CD14-positive monocyte (primary cell): ENCODE measurements at regions not wholly inside any gene's neighbourhood (a gene's known extent, or its start where the extent isn't known, plus 50 kb on each side); places are given as distances from the start of the nearest gene placed in this dataset.
"Not testable (repeated sequence)": the region's sequence is repeated elsewhere in the genome, so short reads cannot be mapped to it uniquely, and the experiment has no call there.

ENCODE experiments used
- DNase-seq, 3 donors: peaks; one replicate each; pipeline ENCODE4 v3.0.0-alpha.2; 2011 to 2022
- H2AFZ ChIP-seq: 2 replicates; pipeline ENCODE4 v1.6.0; 2012; ENCODE audit warnings: mild to moderate bottlenecking, low read depth, low read length, inconsistent platforms; ENCODE audit not compliant: insufficient read depth, poor library complexity, severe bottlenecking
- H3K27ac ChIP-seq, 2 donors: 1 replicate in 1 of 2; 2 replicates in 1 of 2; pipeline ENCODE4 v1.5.1; 2012 to 2013; ENCODE audit warnings: low read length in 2 of 2, control low read depth in 1 of 2, inconsistent platforms in 1 of 2, low read depth in 1 of 2, mild to moderate bottlenecking in 1 of 2
- H3K27me3 ChIP-seq, 2 donors: one replicate each; pipeline versions ENCODE4 v1.6.0 to v1.6.1; 2011 to 2013; ENCODE audit warnings: low read length in 2 of 2; ENCODE audit not compliant: control insufficient read depth in 2 of 2, insufficient read depth in 2 of 2
- H3K36me3 ChIP-seq, 2 donors: replicated peaks in 1 of 2; 1 replicate in 1 of 2; 2 replicates in 1 of 2; pipeline versions ENCODE4 v1.5.1 to v1.6.1; 2012 to 2013; ENCODE audit warnings: low read length in 2 of 2, control low read depth in 1 of 2, inconsistent platforms in 1 of 2, mild to moderate bottlenecking in 1 of 2; ENCODE audit not compliant: insufficient read depth in 2 of 2, control insufficient read depth in 1 of 2
- H3K4me1 ChIP-seq, 2 donors: 1 replicate in 1 of 2; 2 replicates in 1 of 2; pipeline versions ENCODE4 v1.5.1 to v1.6.1; 2012 to 2013; ENCODE audit warnings: low read length in 2 of 2, control low read depth in 1 of 2, inconsistent platforms in 1 of 2, mild to moderate bottlenecking in 1 of 2, moderate library complexity in 1 of 2; ENCODE audit not compliant: insufficient read depth in 2 of 2, control insufficient read depth in 1 of 2
- H3K4me2 ChIP-seq: replicated peaks from 2 replicates; pipeline ENCODE3; 2012; ENCODE audit warnings: low read length, moderate library complexity, mild to moderate bottlenecking; ENCODE audit not compliant: poor library complexity, severe bottlenecking; ENCODE audit errors: extremely low read depth
- H3K4me3 ChIP-seq, 3 experiments: fragments of 200-600 bp in 1 of 3; sonication (generic) in 1 of 3; replicated peaks in 1 of 3; 1 replicate in 2 of 3; 2 replicates in 1 of 3; pipeline ENCODE4 v1.5.1; 2011 to 2013; ENCODE audit warnings: low read length in 3 of 3, mild to moderate bottlenecking in 3 of 3, control low read depth in 2 of 3, low read depth in 2 of 3, inconsistent platforms in 1 of 3, moderate library complexity in 1 of 3
- H3K79me2 ChIP-seq: 2 replicates; pipeline ENCODE4 v1.6.0; 2012; ENCODE audit warnings: mild to moderate bottlenecking, control low read depth, inconsistent platforms, low read length, moderate library complexity; ENCODE audit not compliant: insufficient read depth
- H3K9ac ChIP-seq: 2 replicates; pipeline ENCODE4 v1.6.0; 2017; ENCODE audit warnings: low read length, mild to moderate bottlenecking; ENCODE audit not compliant: insufficient read depth, poor library complexity, severe bottlenecking
- H3K9me3 ChIP-seq, 2 donors: replicated peaks in 1 of 2; 1 replicate in 1 of 2; 2 replicates in 1 of 2; pipeline versions ENCODE4 v1.5.1 to v1.6.1; 2012 to 2013; ENCODE audit warnings: low read length in 2 of 2, control low read depth in 1 of 2; ENCODE audit not compliant: control insufficient read depth in 1 of 2, insufficient read depth in 1 of 2
- H4K20me1 ChIP-seq: 2 replicates; pipeline ENCODE4 v1.6.0; 2012; ENCODE audit warnings: mild to moderate bottlenecking, low read length, control low read depth, moderate library complexity; ENCODE audit not compliant: insufficient read depth
- H3K27ac Mint-ChIP-seq, 7 donors: one replicate each; pipeline ENCODE4 v1.8.0; 2020; ENCODE audit warnings: mild to moderate bottlenecking in 7 of 7, mixed read lengths in 7 of 7, moderate library complexity in 6 of 7, inconsistent platforms in 2 of 7
- H3K27me3 Mint-ChIP-seq, 3 donors: one replicate each; pipeline ENCODE4 v1.8.0; 2021 to 2022; ENCODE audit warnings: low read depth in 3 of 3, mild to moderate bottlenecking in 3 of 3, mixed read lengths in 3 of 3, moderate library complexity in 3 of 3, inconsistent platforms in 1 of 3
- H3K36me3 Mint-ChIP-seq, 2 donors: one replicate each; pipeline ENCODE4 v1.8.0; 2020; ENCODE audit warnings: mixed read lengths in 2 of 2, inconsistent platforms in 1 of 2, mild to moderate bottlenecking in 1 of 2
- H3K4me1 Mint-ChIP-seq: one replicate; pipeline ENCODE4 v1.8.0; 2020; ENCODE audit warnings: mild to moderate bottlenecking, mixed read lengths
- H3K4me3 Mint-ChIP-seq, 2 donors: one replicate each; pipeline ENCODE4 v1.8.0; 2020; ENCODE audit warnings: mild to moderate bottlenecking in 2 of 2, mixed read lengths in 2 of 2, moderate library complexity in 1 of 2
- H3K9me3 Mint-ChIP-seq, 7 donors: one replicate each; pipeline ENCODE4 v1.8.0; 2020 to 2022; ENCODE audit warnings: mixed read lengths in 7 of 7, mild to moderate bottlenecking in 6 of 7, moderate library complexity in 6 of 7, inconsistent platforms in 2 of 7
- WGBS: methylation state at CpG from one replicate; pipeline ENCODE4 v1.1.5; 2013; ENCODE audit warnings: missing lambda C conversion rate; ENCODE audit not compliant: insufficient coverage; 5-methylcytosine and 5-hydroxymethylcytosine counted together
- intact Hi-C, 2 donors: fragments of 100-400 bp; cut with micrococcal nuclease; formaldehyde crosslinking; loops; one replicate each; pipeline versions ENCODE4 v1.15.0 to v1.15.1; 2023
- TF ChIP-seq, protein P1 (sequence below): fragments of 200-600 bp; IDR thresholded peaks from one replicate; pipeline ENCODE4 v1.8.0; 2022; ENCODE audit warnings: antibody characterized with exemption, mild to moderate bottlenecking

DNA sequence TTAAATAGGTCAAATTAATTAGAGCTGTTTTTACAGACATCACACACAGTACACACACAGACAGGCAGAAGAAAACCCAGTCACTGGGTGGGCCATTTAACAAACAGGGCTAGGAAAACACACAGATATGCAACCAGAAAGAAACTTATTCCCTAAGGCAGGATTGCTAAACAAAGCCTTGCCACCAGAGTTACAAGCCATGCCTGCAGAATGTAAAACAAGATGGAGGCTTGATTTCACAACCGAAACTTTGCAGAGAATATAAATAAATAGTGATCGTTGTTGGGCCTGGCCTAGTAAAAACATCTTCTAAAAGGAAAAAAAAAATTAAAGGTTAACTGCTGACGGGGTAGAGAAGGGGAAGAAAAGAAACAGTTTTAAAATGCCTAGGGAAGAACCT, 212.3 kb downstream of the NAP1L3 start:
- Mint-ChIP-seq H3K9me3 (peaks cover 0 to 12% (median 0%) of the 10 kb centered on the region in 7 donors), H3K27me3 (peaks cover 0 to 1% (median 0%) of the 10 kb centered on the region in 3 donors), H3K27ac (no peak overlapping the region), H3K4me1 (no peaks in the 10 kb centered on the region), H3K36me3 (no peaks in the 10 kb centered on the region), H3K4me3 (no peak overlapping the region)
- no peak overlapping the region for H3K4me2 ChIP-seq
- no peak overlapping the region for H2AFZ ChIP-seq
- no peak overlapping the region for H3K9ac ChIP-seq
- WGBS: no CpG with 5 or more reads among the region's 3 CpGs
- peaks cover 0 to 4% of the 10 kb centered on the region in 2 donors for H3K9me3 ChIP-seq
- H3K27me3 ChIP-seq: no peaks in the 10 kb centered on the region
- intact Hi-C loops: no loop called here
- H3K4me1 ChIP-seq: no peaks in the 10 kb centered on the region
- no peaks in the 10 kb centered on the region for H3K79me2 ChIP-seq
- DNase-seq: no peak
- H3K4me3 ChIP-seq: no peak overlapping the region
- H4K20me1 ChIP-seq: no peaks in the 10 kb centered on the region
- H3K27ac ChIP-seq: no peak overlapping the region
- H3K36me3 ChIP-seq: no peaks in the 10 kb centered on the region
- TF ChIP-seq, protein P1, sequence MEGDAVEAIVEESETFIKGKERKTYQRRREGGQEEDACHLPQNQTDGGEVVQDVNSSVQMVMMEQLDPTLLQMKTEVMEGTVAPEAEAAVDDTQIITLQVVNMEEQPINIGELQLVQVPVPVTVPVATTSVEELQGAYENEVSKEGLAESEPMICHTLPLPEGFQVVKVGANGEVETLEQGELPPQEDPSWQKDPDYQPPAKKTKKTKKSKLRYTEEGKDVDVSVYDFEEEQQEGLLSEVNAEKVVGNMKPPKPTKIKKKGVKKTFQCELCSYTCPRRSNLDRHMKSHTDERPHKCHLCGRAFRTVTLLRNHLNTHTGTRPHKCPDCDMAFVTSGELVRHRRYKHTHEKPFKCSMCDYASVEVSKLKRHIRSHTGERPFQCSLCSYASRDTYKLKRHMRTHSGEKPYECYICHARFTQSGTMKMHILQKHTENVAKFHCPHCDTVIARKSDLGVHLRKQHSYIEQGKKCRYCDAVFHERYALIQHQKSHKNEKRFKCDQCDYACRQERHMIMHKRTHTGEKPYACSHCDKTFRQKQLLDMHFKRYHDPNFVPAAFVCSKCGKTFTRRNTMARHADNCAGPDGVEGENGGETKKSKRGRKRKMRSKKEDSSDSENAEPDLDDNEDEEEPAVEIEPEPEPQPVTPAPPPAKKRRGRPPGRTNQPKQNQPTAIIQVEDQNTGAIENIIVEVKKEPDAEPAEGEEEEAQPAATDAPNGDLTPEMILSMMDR: no peak

DNA sequence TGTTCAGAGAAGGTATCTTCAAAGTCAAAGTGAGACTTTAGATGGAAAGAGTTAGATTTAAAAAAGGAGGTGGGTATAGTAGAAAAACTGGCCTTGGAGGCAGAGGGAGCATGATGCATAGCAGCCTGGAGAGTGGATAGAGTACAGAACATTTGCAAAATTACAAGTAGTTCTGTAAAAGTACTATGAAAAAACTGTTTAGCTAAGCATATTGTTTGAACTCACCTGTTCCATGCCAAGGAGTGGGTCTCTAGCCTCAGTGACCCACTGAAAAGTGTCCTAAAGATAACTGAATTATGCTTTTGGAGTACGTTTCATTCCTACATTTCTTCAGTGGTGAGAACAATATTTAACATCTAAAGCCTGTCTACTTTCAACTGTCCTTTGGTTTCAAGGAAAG, 218.9 kb downstream of the NAP1L3 start:
- no peaks in the 10 kb centered on the region for H3K36me3 Mint-ChIP-seq
- H3K9me3 ChIP-seq: no peaks in the 10 kb centered on the region
- no peaks in the 10 kb centered on the region for H4K20me1 ChIP-seq
- H3K27ac ChIP-seq: no peak overlapping the region
- no peak overlapping the region for H3K4me3 Mint-ChIP-seq
- no peaks in the 10 kb centered on the region for H3K79me2 ChIP-seq
- H3K27me3 Mint-ChIP-seq: no peaks in the 10 kb centered on the region
- H3K4me2 ChIP-seq: no peak overlapping the region
- no peaks in the 10 kb centered on the region for H3K36me3 ChIP-seq
- H3K9me3 Mint-ChIP-seq: peaks cover 0 to 5% (median 0%) of the 10 kb centered on the region in 7 donors
- H2AFZ ChIP-seq: no peak overlapping the region
- intact Hi-C loops: no loop called here
- no peak overlapping the region for H3K9ac ChIP-seq
- H3K27ac Mint-ChIP-seq: no peak overlapping the region
- H3K4me1 ChIP-seq: no peaks in the 10 kb centered on the region
- TF ChIP-seq, protein P1: no peak
- no peak for DNase-seq
- no peak overlapping the region for H3K4me3 ChIP-seq
- H3K4me1 Mint-ChIP-seq: no peaks in the 10 kb centered on the region
- no peaks in the 10 kb centered on the region for H3K27me3 ChIP-seq
- WGBS: no CpG with 5 or more reads among the region's 1 CpG

DNA sequence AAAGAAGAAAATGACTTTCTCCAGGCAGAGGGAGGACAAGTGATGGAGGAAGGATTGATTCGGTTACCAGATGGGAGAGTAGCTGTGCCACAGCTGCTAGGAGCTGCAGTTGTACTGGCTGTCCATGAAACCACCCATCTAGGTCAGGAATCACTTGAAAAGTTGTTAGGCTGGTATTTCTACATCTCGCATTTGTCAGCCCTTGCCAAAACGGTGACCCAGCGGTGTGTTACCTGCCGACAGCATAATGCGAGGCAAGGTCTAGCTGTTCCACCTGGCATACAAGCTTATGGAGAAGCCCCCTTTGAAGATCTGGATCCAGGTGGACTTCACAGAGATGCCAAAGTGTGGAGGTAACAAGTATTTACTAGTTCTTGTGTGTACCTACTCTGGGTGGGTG, 238.7 kb downstream of the NAP1L3 start:
- H3K4me1 ChIP-seq, H3K36me3 ChIP-seq, H3K4me2 ChIP-seq, H3K4me3 Mint-ChIP-seq, H3K9me3 Mint-ChIP-seq, H3K27ac Mint-ChIP-seq, H2AFZ ChIP-seq, H3K9me3 ChIP-seq, H3K4me3 ChIP-seq, H3K4me1 Mint-ChIP-seq, intact Hi-C loops, H3K27me3 ChIP-seq, H3K9ac ChIP-seq, DNase-seq, H4K20me1 ChIP-seq, H3K79me2 ChIP-seq, H3K36me3 Mint-ChIP-seq, H3K27ac ChIP-seq, H3K27me3 Mint-ChIP-seq: not testable (repeated sequence)
- 98% methylated on average over 5 of the region's 6 CpGs for WGBS
